AG04450 (cell line): ENCODE measurements at regions not wholly inside any gene's neighbourhood (a gene's known extent, or its start where the extent isn't known, plus 50 kb on each side); places are given as distances from the start of the nearest gene placed in this dataset.

Experiments used
- CTCF ChIA-PET: fragments of 300-600, 350-600 bp; formaldehyde crosslinking; extraction: SDS; loops from one replicate; lab custom pipeline; 2022; ENCODE audit warnings: antibody characterized with exemption, inconsistent platforms; lab: Charles Lee
- POLR2A ChIA-PET: fragments of 350-600 bp; formaldehyde crosslinking; extraction: SDS; loops from one replicate; lab custom pipeline; 2021; ENCODE audit warnings: antibody characterized with exemption, inconsistent platforms; lab: Yijun Ruan, JAX
- DNase-seq: peaks from one replicate; pipeline ENCODE4 v3.0.0-alpha.2; 2011; ENCODE audit warnings: low read depth, low spot score
- H3K27ac ChIP-seq: one replicate; pipeline ENCODE4 v1.5.1; 2012; ENCODE audit warnings: low read depth, low read length, control low read depth
- H3K27me3 ChIP-seq: one replicate; pipeline ENCODE4 v1.6.0; 2012; ENCODE audit warnings: low read length; ENCODE audit not compliant: control insufficient read depth, insufficient read depth
- H3K4me3 ChIP-seq: 2 replicates; pipeline ENCODE4 v1.5.1; 2011; ENCODE audit warnings: mild to moderate bottlenecking, low read depth, low read length, control low read depth
- H3K9me3 ChIP-seq: 2 replicates; pipeline ENCODE4 v1.5.1; 2012; ENCODE audit warnings: low read length; ENCODE audit not compliant: control insufficient read depth, insufficient read depth
- CTCF ChIP-seq: IDR thresholded peaks from 2 replicates; pipeline ENCODE4 v1.5.1; 2011; ENCODE audit warnings: low read depth, low read length, control low read depth, inconsistent platforms

- H3K27ac ChIP-seq = no peak overlapping the region
- H3K4me3 ChIP-seq = no peak overlapping the region
- ChIA-PET POLR2A (no interaction called here), CTCF (no interaction called here)
- H3K9me3 ChIP-seq = no peaks in the 10 kb centered on the region
- no peak for TF ChIP-seq CTCF
- no peaks in the 10 kb centered on the region for H3K27me3 ChIP-seq
- DNase-seq = no peak
These were observed 621.1 kb downstream of the BCOR start for GRCh38 chrX:39476604-39477021.

- no peaks in the 10 kb centered on the region for H3K9me3 ChIP-seq
- no peaks in the 10 kb centered on the region for H3K27me3 ChIP-seq
- no peak for DNase-seq
- ChIA-PET CTCF (no interaction called here), POLR2A (no interaction called here)
- H3K4me3 ChIP-seq = no peak overlapping the region
- 0 out of 2 replicates have a peak, but pooled peaks have one; percentile 4 for TF ChIP-seq CTCF
- H3K27ac ChIP-seq = no peak overlapping the region
These were observed 620.6 kb downstream of the BCOR start for GRCh38 chrX:39477031-39477761.

- Histone ChIP-seq H3K9me3 (no peaks in the 10 kb centered on the region), H3K27me3 (no peaks in the 10 kb centered on the region), H3K4me3 (no peak overlapping the region), H3K27ac (no peak overlapping the region)
- DNase-seq = no peak
- ChIA-PET CTCF (no interaction called here), POLR2A (no interaction called here)
- TF ChIP-seq CTCF = no peak
These were observed 620.0 kb downstream of the BCOR start for GRCh38 chrX:39477762-39478120.

- ChIA-PET POLR2A (no interaction called here), CTCF (no interaction called here)
- Histone ChIP-seq H3K4me3 (no peak overlapping the region), H3K27ac (no peak overlapping the region), H3K27me3 (no peaks in the 10 kb centered on the region), H3K9me3 (no peaks in the 10 kb centered on the region)
- TF ChIP-seq CTCF = no peak
- no peak for DNase-seq
These were observed 617.9 kb downstream of the BCOR start for GRCh38 chrX:39479856-39480255.

- POLR2A ChIA-PET = no interaction called here
- TF ChIP-seq CTCF = no peak
- no peaks in the 10 kb centered on the region for H3K9me3 ChIP-seq
- H3K27me3 ChIP-seq = no peaks in the 10 kb centered on the region
- H3K4me3 ChIP-seq = no peak overlapping the region
- CTCF ChIA-PET = no interaction called here
- no peak for DNase-seq
- no peak overlapping the region for H3K27ac ChIP-seq
These were observed 616.8 kb downstream of the BCOR start for GRCh38 chrX:39480963-39481362.
